ENCODE measurements at regions not wholly inside any gene's neighbourhood (a gene's known extent, or its start where the extent isn't known, plus 50 kb on each side); places are given as distances from the start of the nearest gene placed in this dataset.

DNA sequence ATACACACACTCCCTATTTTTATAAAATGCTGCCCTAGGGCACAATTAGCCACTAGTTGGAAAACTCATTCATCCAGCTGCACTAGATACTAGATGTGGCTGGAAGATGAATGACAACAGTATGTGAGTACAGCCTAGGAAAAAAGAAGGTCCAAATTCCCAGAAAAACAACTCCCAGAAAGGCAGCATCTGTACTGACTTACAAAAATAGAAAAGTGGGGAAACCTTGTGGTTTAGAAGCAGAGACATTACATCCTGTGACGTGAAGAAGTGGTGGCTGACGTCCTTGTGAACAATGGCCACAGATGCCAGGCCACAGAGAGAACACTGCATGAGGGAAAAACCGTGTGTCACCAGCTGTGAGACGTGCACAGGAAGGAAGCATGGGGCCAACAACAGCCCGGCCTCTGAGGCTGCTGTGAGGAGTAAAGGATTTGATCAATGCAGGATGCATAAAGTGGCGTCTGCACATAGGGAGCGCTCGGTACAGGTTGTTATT lies 81.2 kb downstream of the SPRY1 start:
- H3K4me1 Mint-ChIP-seq, result peaks cover 30% of the 10 kb centered on the region
- H3K27me3 Mint-ChIP-seq (ENCODE audit: low read depth), result peaks cover 6% of the 10 kb centered on the region
- TF ChIP-seq CTCF (IDR thresholded peaks at IDR 0.05; ENCODE audit: unreplicated experiment in 3 of 3), result no peak
- no peak overlapping the region for H3K4me3 Mint-ChIP-seq
- peaks cover 2% of the 10 kb centered on the region for H3K9me3 Mint-ChIP-seq
- peak overlapping the region; percentile 36 to 73 (median 53) for H3K27ac Mint-ChIP-seq
- no peaks in the 10 kb centered on the region for H3K36me3 Mint-ChIP-seq (ENCODE audit: low read depth)

DNA sequence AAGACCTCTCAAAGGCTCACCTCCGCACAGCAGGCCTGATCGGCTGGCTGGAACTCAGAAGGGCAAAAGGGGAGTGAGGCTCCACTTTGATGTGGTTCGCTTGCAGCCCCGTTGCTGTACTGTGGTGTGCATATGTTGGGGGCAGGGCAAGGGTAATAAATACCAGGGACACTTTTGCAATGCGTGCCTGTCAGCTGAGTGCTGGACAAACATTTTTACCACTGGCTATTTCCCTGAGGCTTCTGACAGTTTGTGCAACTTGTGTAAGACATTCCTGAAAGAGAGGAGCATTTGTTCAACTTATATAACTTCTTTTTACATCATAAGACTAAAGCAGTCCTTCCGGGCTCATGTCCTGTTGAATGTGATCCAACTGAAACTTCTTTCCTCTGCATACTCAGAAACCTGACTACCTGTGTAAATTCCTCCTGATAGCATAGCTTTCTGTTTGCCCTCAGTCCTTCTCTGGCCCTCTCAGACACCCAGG lies 82.3 kb downstream of the SPRY1 start:
- H3K4me3 Mint-ChIP-seq, result no peak overlapping the region
- peaks cover 6% of the 10 kb centered on the region for H3K27me3 Mint-ChIP-seq (ENCODE audit: low read depth)
- TF ChIP-seq CTCF (IDR thresholded peaks at IDR 0.05; ENCODE audit: unreplicated experiment in 3 of 3), result no peak
- peaks cover 24% of the 10 kb centered on the region for H3K4me1 Mint-ChIP-seq
- H3K36me3 Mint-ChIP-seq (ENCODE audit: low read depth), result no peaks in the 10 kb centered on the region
- peak overlapping the region; percentile 68 to 82 (median 73) for H3K27ac Mint-ChIP-seq
- H3K9me3 Mint-ChIP-seq, result peaks cover 2% of the 10 kb centered on the region

DNA sequence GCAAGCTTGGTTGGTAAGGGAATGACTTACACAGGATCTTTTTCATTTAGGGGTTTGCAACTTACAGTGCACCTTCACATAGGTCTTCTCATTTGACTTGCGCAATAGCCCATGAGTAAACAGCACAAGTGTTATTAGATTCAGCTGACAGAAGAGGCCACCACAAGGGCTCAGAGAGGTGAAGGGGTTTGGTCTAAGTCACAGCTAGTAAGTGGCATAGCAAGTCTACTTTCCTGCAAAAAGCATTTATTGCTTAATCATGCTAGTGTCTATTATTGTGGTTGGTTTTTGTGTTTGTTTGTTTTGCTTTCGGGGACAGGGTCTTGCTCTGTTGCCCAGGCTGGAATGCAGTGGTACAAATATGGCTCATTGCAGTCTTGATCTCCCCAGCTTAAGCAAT lies 83.3 kb downstream of the SPRY1 start:
- Mint-ChIP-seq H3K4me3 (no peak overlapping the region), H3K9me3 (peaks cover 2% of the 10 kb centered on the region), H3K36me3 (ENCODE audit: low read depth) (no peaks in the 10 kb centered on the region), H3K27ac (peak overlapping the region in 1 of 3 experiments; percentile 15), H3K27me3 (ENCODE audit: low read depth) (peaks cover 6% of the 10 kb centered on the region), H3K4me1 (peaks cover 21% of the 10 kb centered on the region)
- TF ChIP-seq CTCF (IDR thresholded peaks at IDR 0.05; ENCODE audit: unreplicated experiment in 3 of 3), result no peak

DNA sequence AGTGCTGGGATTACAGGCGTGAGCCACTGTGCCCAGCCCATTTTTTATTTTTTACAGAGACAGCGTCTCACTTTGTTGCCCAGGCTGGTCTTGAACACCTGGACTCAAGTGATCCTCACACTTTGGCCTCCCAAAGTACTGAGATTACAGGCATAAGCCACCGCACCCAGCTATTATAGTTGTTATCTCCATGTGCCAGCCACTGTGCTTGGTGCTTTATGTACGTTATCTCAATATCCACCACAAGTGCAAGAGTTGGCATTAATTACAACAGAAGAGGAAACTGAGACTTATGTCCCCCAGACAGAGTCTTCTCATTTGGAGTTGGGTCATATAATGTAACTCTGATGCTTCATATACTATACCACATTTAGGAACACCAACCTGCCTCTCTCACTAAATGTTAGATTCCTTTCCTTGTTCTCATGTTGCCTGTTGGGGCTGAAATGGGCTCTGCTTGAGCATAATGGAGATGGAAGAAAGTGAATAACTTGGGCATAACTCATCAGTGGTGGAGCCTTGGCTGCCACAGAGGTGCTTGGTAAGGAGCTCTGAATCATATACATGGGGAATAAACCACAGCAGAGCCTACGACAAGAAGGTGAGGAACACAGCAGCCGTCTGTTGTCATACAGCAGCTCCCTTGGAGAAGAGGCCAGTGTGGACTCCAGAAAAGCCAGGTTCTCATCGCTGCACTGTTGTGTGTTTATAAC lies 84.3 kb downstream of the SPRY1 start:
- peaks cover 6% of the 10 kb centered on the region for H3K27me3 Mint-ChIP-seq (ENCODE audit: low read depth)
- H3K36me3 Mint-ChIP-seq (ENCODE audit: low read depth), result no peaks in the 10 kb centered on the region
- TF ChIP-seq CTCF (IDR thresholded peaks at IDR 0.05; ENCODE audit: unreplicated experiment in 3 of 3), result no peak
- H3K4me3 Mint-ChIP-seq, result no peak overlapping the region
- H3K4me1 Mint-ChIP-seq, result peaks cover 21% of the 10 kb centered on the region
- peaks cover 2% of the 10 kb centered on the region for H3K9me3 Mint-ChIP-seq
- peak overlapping the region in 1 of 3 experiments; percentile 37 for H3K27ac Mint-ChIP-seq

DNA sequence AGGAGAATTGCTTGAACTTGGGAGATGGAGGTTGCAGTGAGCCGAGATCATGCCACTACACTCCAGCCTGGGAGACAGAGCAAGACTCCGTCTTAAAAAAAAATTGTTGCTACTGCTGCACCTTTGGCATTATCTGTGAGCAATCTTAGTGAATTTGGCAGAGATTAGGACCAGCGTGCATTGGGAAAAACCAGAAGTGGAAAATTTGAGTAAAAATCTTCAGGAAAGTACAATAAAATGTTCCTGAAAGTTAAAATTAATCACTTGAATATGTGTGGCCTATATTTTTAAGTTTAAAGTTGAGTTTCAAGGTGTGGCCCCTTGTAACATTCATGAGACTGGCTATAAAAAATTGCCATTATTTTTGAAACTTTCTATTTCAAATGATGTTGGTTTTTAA lies 85.1 kb downstream of the SPRY1 start:
- Mint-ChIP-seq H3K4me1 (peaks cover 21% of the 10 kb centered on the region), H3K36me3 (ENCODE audit: low read depth) (no peaks in the 10 kb centered on the region), H3K27me3 (ENCODE audit: low read depth) (peaks cover 6% of the 10 kb centered on the region), H3K27ac (no peak overlapping the region), H3K9me3 (no peaks in the 10 kb centered on the region), H3K4me3 (no peak overlapping the region)
- no peak for TF ChIP-seq CTCF (IDR thresholded peaks at IDR 0.05; ENCODE audit: unreplicated experiment in 3 of 3)
